Right lobe of liver (tissue), 6 donors: ENCODE measurements at regions not wholly inside any gene's neighbourhood (a gene's known extent, or its start where the extent isn't known, plus 50 kb on each side); places are given as distances from the start of the nearest gene placed in this dataset.
A peak's percentile ranks its signal among the peaks of the same experiment; 100 is the strongest.

ENCODE experiments used
- ATAC-seq, 4 donors: fragments of 200-7000 bp; cut with Tn5 transposase; one replicate each; pipeline ENCODE4 v1.9.1; 2020; ENCODE audit warnings: mild to moderate bottlenecking in 4 of 4, moderate library complexity in 4 of 4
- DNase-seq, 3 donors: peaks; one replicate each; pipeline ENCODE4 v3.0.0-alpha.2; 2020
- H3K27ac ChIP-seq, 3 donors: fragments of 200-600 bp; one replicate each; pipeline ENCODE4 v1.8.0; 2022
- H3K27me3 ChIP-seq, 2 donors: fragments of 200-600 bp; one replicate each; pipeline ENCODE4 v1.8.0; 2022
- H3K36me3 ChIP-seq, 4 donors: fragments of 200-600 bp; sonication (generic) in 1 of 4; one replicate each; pipeline versions ENCODE4 v1.5.1 to v1.8.0; 2017 to 2022; ENCODE audit warnings: control low read depth in 1 of 4
- H3K4me1 ChIP-seq, 4 donors: fragments of 200-600 bp; sonication (generic) in 1 of 4; one replicate each; pipeline versions ENCODE4 v1.5.1 to v1.8.0; 2017 to 2022; ENCODE audit warnings: control low read depth in 1 of 4
- H3K4me3 ChIP-seq, 3 donors: fragments of 200-600 bp; one replicate each; pipeline ENCODE4 v1.8.0; 2022
- H3K9me3 ChIP-seq, 4 donors: fragments of 200-600 bp; sonication (generic) in 1 of 4; one replicate each; pipeline versions ENCODE4 v1.5.1 to v1.8.0; 2017 to 2022; ENCODE audit warnings: control low read depth in 1 of 4
- POLR2A ChIP-seq: fragments of 450-650 bp; IDR thresholded peaks from one replicate; pipeline ENCODE4 v1.6.1; 2017; ENCODE audit warnings: antibody characterized with exemption, mild to moderate bottlenecking
- WGBS: methylation state at CpG from one replicate; pipeline ENCODE4 v1.1.6; 2018; ENCODE audit warnings: low coverage, low lambda C conversion rate; ENCODE audit not compliant: insufficient coverage; ENCODE audit errors: missing lambda C conversion rate; 5-methylcytosine and 5-hydroxymethylcytosine counted together
- intact Hi-C, 2 donors: fragments of 100-400 bp; cut with DNase I; formaldehyde crosslinking; loops; one replicate each; pipeline versions ENCODE4 v1.11.2 to v1.14.1; 2022
- TF ChIP-seq, protein P1 (sequence below), 4 donors: fragments of 200-600 bp in 3 of 4; fragments of 450-650 bp in 1 of 4; IDR thresholded peaks; one replicate each; pipeline versions ENCODE4 v1.5.1 to v1.8.0; 2016 to 2022; ENCODE audit warnings: antibody characterized with exemption in 4 of 4, mild to moderate bottlenecking in 2 of 4
- donor health status: DM: no; HTN: yes; CAD: no.
- donor health status: DM: no; HTN: no; CAD: no.
- donor health status: DM: no; HTN: no; CAD: no.
- donor health status: DM: no; HTN: yes; CAD: no.
- donor health status: DM: no; HTN: yes; CAD: no.

DNA sequence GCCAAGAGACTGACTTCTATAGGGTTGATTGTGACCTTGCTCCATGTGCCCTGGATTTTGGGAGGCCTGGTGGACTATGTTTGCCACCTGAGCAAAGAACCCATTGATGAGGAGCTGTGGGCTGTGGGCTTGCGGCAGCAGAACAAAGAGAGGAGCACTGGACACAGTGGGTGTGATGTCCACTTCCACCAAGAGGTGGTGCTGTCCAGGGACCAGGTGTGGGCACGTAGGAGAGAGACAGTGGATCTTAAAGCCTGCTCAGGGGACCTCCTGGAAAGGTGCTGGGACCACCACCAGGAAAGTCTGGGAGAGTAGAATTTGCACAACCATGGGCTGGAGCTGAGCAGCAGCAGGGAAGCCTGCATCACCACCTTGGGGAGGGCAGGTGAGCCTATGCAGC lies 106.7 kb upstream of the ETS2 start:
- Histone ChIP-seq H3K9me3 (no peaks in the 10 kb centered on the region), H3K4me3 (no peak overlapping the region), H3K27ac (no peak overlapping the region), H3K36me3 (no peaks in the 10 kb centered on the region), H3K4me1 (no peaks in the 10 kb centered on the region), H3K27me3 (no peaks in the 10 kb centered on the region)
- intact Hi-C loops: no loop called here
- WGBS: 67% methylated on average over 2 of the region's 2 CpGs
- TF ChIP-seq, protein P1, sequence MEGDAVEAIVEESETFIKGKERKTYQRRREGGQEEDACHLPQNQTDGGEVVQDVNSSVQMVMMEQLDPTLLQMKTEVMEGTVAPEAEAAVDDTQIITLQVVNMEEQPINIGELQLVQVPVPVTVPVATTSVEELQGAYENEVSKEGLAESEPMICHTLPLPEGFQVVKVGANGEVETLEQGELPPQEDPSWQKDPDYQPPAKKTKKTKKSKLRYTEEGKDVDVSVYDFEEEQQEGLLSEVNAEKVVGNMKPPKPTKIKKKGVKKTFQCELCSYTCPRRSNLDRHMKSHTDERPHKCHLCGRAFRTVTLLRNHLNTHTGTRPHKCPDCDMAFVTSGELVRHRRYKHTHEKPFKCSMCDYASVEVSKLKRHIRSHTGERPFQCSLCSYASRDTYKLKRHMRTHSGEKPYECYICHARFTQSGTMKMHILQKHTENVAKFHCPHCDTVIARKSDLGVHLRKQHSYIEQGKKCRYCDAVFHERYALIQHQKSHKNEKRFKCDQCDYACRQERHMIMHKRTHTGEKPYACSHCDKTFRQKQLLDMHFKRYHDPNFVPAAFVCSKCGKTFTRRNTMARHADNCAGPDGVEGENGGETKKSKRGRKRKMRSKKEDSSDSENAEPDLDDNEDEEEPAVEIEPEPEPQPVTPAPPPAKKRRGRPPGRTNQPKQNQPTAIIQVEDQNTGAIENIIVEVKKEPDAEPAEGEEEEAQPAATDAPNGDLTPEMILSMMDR (IDR thresholded peaks at IDR 0.05): no peak
- ATAC-seq (peak in 2 of 4 donors; percentile 31 to 37), DNase-seq (no peak)

DNA sequence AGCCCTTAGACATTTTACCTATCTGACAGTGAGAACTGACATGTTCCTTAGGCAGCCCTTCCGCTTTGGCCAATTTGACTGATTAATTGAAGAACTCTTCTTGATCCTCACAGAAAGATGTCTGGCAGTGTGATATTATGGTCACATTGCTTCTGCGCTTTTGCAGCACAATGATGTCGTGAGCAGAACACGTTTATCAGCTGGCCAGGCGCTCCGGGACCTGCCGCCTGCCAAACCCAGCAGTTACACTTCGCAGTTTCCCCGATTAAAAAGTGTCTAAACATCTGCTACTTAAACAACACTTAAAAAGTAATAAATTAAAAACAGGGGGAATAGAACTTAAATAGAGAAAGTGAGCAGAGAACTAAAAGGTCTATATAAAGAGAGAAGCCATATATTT lies 103.5 kb upstream of the ETS2 start:
- no peak for TF ChIP-seq POLR2A
- TF ChIP-seq, protein P1 (IDR thresholded peaks at IDR 0.05): no peak
- no peaks in the 10 kb centered on the region for H3K9me3 ChIP-seq
- ATAC-seq: no peak
- H3K4me1 ChIP-seq: no peaks in the 10 kb centered on the region
- intact Hi-C loops: no loop called here
- WGBS: 81% methylated on average over 9 of the region's 9 CpGs
- no peak for DNase-seq
- no peak overlapping the region for H3K27ac ChIP-seq
- no peaks in the 10 kb centered on the region for H3K27me3 ChIP-seq
- H3K36me3 ChIP-seq: no peaks in the 10 kb centered on the region
- no peak overlapping the region for H3K4me3 ChIP-seq

DNA sequence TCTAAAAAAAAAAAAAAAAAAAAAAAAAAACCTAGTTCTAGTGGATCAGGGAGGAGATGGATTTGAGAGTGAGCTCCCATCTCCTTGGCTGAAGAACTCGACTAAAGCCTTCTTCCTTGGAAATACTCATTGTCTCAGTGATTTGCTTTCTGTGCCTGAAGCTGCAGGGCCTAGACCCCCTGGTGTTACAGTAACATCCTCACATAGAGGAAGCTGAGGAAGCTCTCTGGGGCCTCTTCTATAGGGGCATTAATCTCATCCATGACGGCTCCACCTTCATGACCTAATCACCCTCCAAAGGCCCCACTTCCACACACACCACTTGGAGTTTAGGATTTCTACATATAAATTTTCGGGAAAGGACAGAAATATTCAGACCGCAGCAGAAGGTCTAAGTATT lies 95.9 kb upstream of the ETS2 start:
- Histone ChIP-seq H3K27ac (no peak overlapping the region), H3K36me3 (no peaks in the 10 kb centered on the region), H3K4me3 (no peak overlapping the region), H3K4me1 (no peaks in the 10 kb centered on the region), H3K9me3 (no peaks in the 10 kb centered on the region), H3K27me3 (no peaks in the 10 kb centered on the region)
- TF ChIP-seq, protein P1 (IDR thresholded peaks at IDR 0.05): no peak
- TF ChIP-seq POLR2A: no peak
- WGBS: 61% methylated on average over 4 of the region's 4 CpGs
- intact Hi-C loops: no loop called here
- no peak for ATAC-seq
- no peak for DNase-seq

DNA sequence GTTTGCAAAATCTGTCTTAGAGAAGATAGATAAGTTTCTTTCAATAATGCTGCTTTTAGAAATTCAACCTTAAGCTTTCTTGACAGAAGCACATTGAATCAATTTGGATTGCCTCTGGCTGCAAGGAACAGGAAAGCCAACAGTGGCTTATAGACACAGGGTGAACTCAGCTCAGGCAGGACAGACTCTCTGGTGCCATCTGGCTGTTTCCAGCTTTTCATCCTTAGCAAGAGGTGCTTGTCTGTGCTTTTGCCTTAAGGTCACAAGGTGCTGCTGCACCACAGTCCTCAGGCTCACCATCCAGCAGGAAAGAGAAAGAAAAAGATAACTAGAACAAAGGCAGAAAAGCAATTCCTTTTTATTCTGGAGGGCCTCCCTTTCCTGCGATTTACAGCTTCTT lies 93.7 kb upstream of the ETS2 start:
- H3K27me3 ChIP-seq: no peaks in the 10 kb centered on the region
- TF ChIP-seq, protein P1 (IDR thresholded peaks at IDR 0.05): peak; percentile 26 to 62 (median 39)
- TF ChIP-seq POLR2A: no peak
- H3K4me1 ChIP-seq: no peaks in the 10 kb centered on the region
- no peaks in the 10 kb centered on the region for H3K9me3 ChIP-seq
- intact Hi-C loops: no loop called here
- 33% methylated on average over 1 of the region's 1 CpG for WGBS
- H3K36me3 ChIP-seq: no peaks in the 10 kb centered on the region
- no peak overlapping the region for H3K4me3 ChIP-seq
- ATAC-seq: peak; percentile 58 to 93 (median 77)
- DNase-seq: no peak
- H3K27ac ChIP-seq: no peak overlapping the region

DNA sequence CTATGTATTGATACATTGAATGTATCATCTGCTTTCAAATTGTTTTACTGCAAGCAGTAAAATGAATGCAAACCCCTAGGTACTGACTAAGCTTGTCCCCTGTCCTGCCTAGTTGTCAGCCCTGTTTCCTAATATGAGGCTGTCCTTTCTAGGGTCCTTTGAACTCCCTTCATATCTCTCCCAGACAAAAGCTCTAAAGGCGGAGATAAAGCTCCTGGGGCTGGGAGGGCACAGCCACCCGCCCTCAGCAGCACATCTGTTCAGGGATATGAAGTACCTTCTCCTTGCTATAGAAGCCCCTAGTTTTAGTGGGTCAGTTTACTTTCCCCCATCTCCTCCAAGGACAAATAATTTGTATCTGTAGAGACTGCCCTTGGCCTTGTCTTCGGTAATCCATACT lies 93.1 kb upstream of the ETS2 start:
- intact Hi-C loops: no loop called here
- TF ChIP-seq, protein P1 (IDR thresholded peaks at IDR 0.05): no peak
- no peak for TF ChIP-seq POLR2A
- Histone ChIP-seq H3K27me3 (no peaks in the 10 kb centered on the region), H3K4me3 (no peak overlapping the region), H3K4me1 (no peaks in the 10 kb centered on the region), H3K36me3 (no peaks in the 10 kb centered on the region), H3K27ac (no peak overlapping the region), H3K9me3 (no peaks in the 10 kb centered on the region)
- WGBS: 74% methylated on average over 2 of the region's 3 CpGs
- DNase-seq (no peak), ATAC-seq (no peak)
